Liver (tissue), 8 donors: ENCODE measurements at regions not wholly inside any gene's neighbourhood (a gene's known extent, or its start where the extent isn't known, plus 50 kb on each side); places are given as distances from the start of the nearest gene placed in this dataset.

Experiments
- DNase-seq: peaks from one replicate; pipeline ENCODE4 v3.0.0-alpha.2; 2017; ENCODE audit warnings: low spot score
- H3K27ac ChIP-seq, 2 donors: one replicate each; pipeline ENCODE4 v1.7.0; 2013; ENCODE audit warnings: inconsistent platforms in 2 of 2, low read length in 2 of 2, control low read depth in 1 of 2, low read depth in 1 of 2, mild to moderate bottlenecking in 1 of 2
- H3K27me3 ChIP-seq, 4 donors: one replicate each; pipeline versions ENCODE4 v1.6.1 to v1.7.0; 2013; ENCODE audit warnings: low read length in 3 of 4, inconsistent platforms in 1 of 4, mild to moderate bottlenecking in 1 of 4, moderate library complexity in 1 of 4; ENCODE audit not compliant: control insufficient read depth in 4 of 4, insufficient read depth in 4 of 4
- H3K36me3 ChIP-seq, 4 donors: one replicate each; pipeline versions ENCODE4 v1.6.1 to v1.7.0; 2013; ENCODE audit warnings: low read length in 3 of 4, mild to moderate bottlenecking in 3 of 4, low read depth in 1 of 4, moderate library complexity in 1 of 4; ENCODE audit not compliant: control insufficient read depth in 4 of 4, insufficient read depth in 3 of 4
- H3K4me1 ChIP-seq, 4 donors: one replicate each; pipeline versions ENCODE4 v1.6.1 to v1.7.0; 2013; ENCODE audit warnings: low read length in 3 of 4, mild to moderate bottlenecking in 3 of 4, moderate library complexity in 1 of 4; ENCODE audit not compliant: control insufficient read depth in 4 of 4, insufficient read depth in 4 of 4
- H3K4me3 ChIP-seq, 3 donors: one replicate each; pipeline versions ENCODE4 v1.6.1 to v1.7.0; 2013; ENCODE audit warnings: low read length in 3 of 3, control low read depth in 1 of 3, low read depth in 1 of 3, mild to moderate bottlenecking in 1 of 3
- H3K9ac ChIP-seq, 2 donors: one replicate each; pipeline ENCODE4 v1.7.0; 2013; ENCODE audit warnings: low read length in 2 of 2, mild to moderate bottlenecking in 2 of 2, moderate library complexity in 2 of 2, control low read depth in 1 of 2, low read depth in 1 of 2
- H3K9me3 ChIP-seq, 4 donors: one replicate each; pipeline versions ENCODE4 v1.6.1 to v1.7.0; 2013; ENCODE audit warnings: low read length in 3 of 4; ENCODE audit not compliant: control insufficient read depth in 4 of 4
- FOXA1 ChIP-seq: IDR thresholded peaks from 2 replicates; pipeline ENCODE4 v1.6.1; 2016; ENCODE audit warnings: antibody characterized with exemption
- FOXA2 ChIP-seq: IDR thresholded peaks from 2 replicates; pipeline ENCODE4 v1.6.1; 2016; ENCODE audit warnings: antibody characterized with exemption
- HNF4A ChIP-seq, 2 donors: conservative IDR thresholded peaks; 2 replicates each; pipeline ENCODE4 v1.6.1; 2016; ENCODE audit warnings: antibody characterized with exemption in 2 of 2, mild to moderate bottlenecking in 2 of 2
- HNF4G ChIP-seq: IDR thresholded peaks from 2 replicates; pipeline ENCODE4 v1.6.1; 2016; ENCODE audit warnings: antibody characterized with exemption
- JUND ChIP-seq, 2 donors: IDR thresholded peaks; 2 replicates each; pipeline ENCODE4 v1.6.1; 2016; ENCODE audit warnings: antibody characterized with exemption in 2 of 2
- RXRA ChIP-seq, 2 donors: IDR thresholded peaks; 2 replicates each; pipeline ENCODE4 v1.6.1; 2017 to 2018; ENCODE audit warnings: antibody characterized with exemption in 2 of 2, mild to moderate bottlenecking in 1 of 2
- TAF1 ChIP-seq: conservative IDR thresholded peaks from 2 replicates; pipeline ENCODE4 v1.6.1; 2016; ENCODE audit warnings: antibody characterized with exemption, mild to moderate bottlenecking
- YY1 ChIP-seq: IDR thresholded peaks from 2 replicates; pipeline ENCODE4 v1.6.1; 2016; ENCODE audit warnings: antibody characterized with exemption, mild to moderate bottlenecking
- WGBS: extraction: QIAGEN DNeasy Blood & Tissue Kit; methylation state at CpG from one replicate; pipeline ENCODE4 v1.1.7; 2013; 5-methylcytosine and 5-hydroxymethylcytosine counted together
- TF ChIP-seq, protein P1 (sequence below): fragments of 150-350 bp; IDR thresholded peaks from 2 replicates; pipeline ENCODE4 v1.5.1; 2017; ENCODE audit warnings: improper control_type of control experiment, low read depth, low read length; ENCODE audit not compliant: missing input control
- TF ChIP-seq, protein P2 (sequence below): IDR thresholded peaks from 2 replicates; pipeline ENCODE4 v1.6.1; 2016; ENCODE audit warnings: antibody characterized with exemption, mild to moderate bottlenecking
- TF ChIP-seq, protein P3 (sequence below): IDR thresholded peaks from 2 replicates; pipeline ENCODE4 v1.6.1; 2016; ENCODE audit warnings: antibody characterized with exemption
- donor health status: healthy.
- donor health status: healthy.
- donor health status: healthy.
- donor health status: healthy.
- donor health status: healthy.

DNA sequence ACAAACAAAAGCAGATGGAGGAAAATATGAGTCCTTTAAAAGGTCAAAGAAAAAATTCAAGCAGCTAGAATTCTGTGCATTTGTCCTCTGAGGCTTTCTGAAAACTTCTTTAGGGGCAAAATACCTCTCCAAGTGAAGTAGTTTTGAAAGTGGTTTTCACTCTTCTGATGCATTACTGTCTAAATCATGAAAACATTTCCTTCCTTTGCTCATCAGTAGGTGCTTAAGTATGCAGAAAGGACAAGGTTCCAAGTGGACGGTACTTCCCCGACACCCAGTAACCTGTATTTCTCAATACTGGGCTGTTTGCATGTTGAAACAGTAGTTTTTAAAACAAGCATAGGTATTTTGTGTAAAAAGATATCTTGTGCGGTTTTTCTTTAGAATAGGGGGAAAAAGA lies 189.1 kb upstream of the ERBB4 start:
- H3K9ac ChIP-seq: no peak overlapping the region
- no peak for TF ChIP-seq FOXA1
- no peaks in the 10 kb centered on the region for H3K36me3 ChIP-seq
- H3K4me1 ChIP-seq: no peaks in the 10 kb centered on the region
- H3K4me3 ChIP-seq: no peak overlapping the region
- DNase-seq: no peak
- H3K27ac ChIP-seq: no peak overlapping the region
- no peaks in the 10 kb centered on the region for H3K9me3 ChIP-seq
- WGBS: 48% methylated on average over 3 of the region's 3 CpGs
- no peaks in the 10 kb centered on the region for H3K27me3 ChIP-seq

DNA sequence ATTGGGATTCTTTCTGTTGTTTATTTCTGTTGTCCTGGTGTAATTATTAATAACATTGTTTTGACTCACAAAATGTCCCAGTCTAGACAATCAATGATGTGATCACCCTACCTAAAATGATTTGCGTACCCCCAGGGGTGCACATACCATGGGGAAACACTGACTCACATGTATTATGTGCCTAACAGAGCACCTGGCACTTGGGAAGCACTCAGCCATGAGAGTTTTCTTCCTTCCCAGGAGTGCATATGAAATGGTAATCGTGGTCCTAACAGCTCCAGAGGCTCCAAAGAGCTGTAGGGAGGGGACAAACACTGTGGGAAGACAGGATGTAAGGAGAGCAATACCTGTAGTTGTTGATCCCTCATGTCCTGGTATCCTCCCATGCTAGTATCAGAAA lies 187.8 kb upstream of the ERBB4 start:
- Histone ChIP-seq H3K4me1 (no peaks in the 10 kb centered on the region), H3K27ac (no peak overlapping the region), H3K9ac (no peak overlapping the region), H3K4me3 (no peak overlapping the region), H3K27me3 (no peaks in the 10 kb centered on the region), H3K36me3 (no peaks in the 10 kb centered on the region), H3K9me3 (no peaks in the 10 kb centered on the region)
- TF ChIP-seq JUND (IDR thresholded peaks at IDR 0.05): no peak
- no peak for TF ChIP-seq TAF1
- TF ChIP-seq HNF4A (conservative IDR thresholded peaks at IDR 0.05): no peak
- TF ChIP-seq FOXA2: no peak
- 58% methylated on average over 2 of the region's 2 CpGs for WGBS
- DNase-seq: no peak

DNA sequence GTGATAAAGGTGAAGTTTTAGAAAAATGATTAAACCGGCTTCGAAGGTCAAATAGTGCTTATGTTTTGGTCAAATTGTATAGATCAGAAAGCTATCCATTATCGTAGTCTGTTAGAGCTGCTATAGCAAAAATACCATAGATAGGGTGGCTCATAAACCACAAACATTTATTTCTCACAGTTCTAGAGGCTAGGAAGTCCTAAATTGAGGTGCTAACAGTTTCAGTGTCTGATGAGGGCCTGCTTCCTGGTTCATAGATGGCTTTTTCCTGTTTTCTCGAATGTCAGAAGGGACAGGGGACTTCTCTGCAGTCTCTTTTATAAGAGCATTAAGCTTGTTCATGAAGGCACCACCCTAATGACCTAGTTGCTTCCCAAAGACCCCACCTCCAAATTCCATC lies 186.6 kb upstream of the ERBB4 start:
- WGBS: 77% methylated on average over 4 of the region's 4 CpGs

DNA sequence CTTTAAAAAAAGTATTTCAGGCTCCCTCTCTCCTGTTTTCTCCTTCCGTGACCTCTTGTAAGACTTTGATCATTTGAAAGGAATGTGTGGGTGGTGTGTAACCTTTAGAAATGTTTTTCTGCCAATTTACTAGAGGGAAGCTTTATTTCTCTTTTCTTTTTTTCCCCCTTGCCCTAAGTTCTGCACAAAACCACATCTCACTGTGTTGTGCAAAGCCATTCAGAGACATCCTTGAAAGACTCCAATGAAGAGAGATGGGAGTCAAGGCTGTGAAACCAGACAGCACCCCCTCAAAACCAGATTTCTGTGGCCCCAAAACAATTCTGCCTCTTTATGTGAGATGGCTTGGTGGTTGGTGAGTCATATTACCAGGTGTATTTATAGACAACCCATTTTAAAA lies 184.6 kb upstream of the ERBB4 start:
- H3K9me3 ChIP-seq: no peaks in the 10 kb centered on the region
- H3K27ac ChIP-seq: no peak overlapping the region
- H3K4me3 ChIP-seq: no peak overlapping the region
- WGBS: 87% methylated on average over 1 of the region's 1 CpG
- H3K27me3 ChIP-seq: no peaks in the 10 kb centered on the region
- H3K36me3 ChIP-seq: no peaks in the 10 kb centered on the region
- H3K4me1 ChIP-seq: no peaks in the 10 kb centered on the region
- H3K9ac ChIP-seq: no peak overlapping the region
- no peak for DNase-seq
- TF ChIP-seq HNF4A (conservative IDR thresholded peaks at IDR 0.05): no peak
- no peak for TF ChIP-seq YY1
- TF ChIP-seq HNF4G: no peak
- TF ChIP-seq, protein P1, sequence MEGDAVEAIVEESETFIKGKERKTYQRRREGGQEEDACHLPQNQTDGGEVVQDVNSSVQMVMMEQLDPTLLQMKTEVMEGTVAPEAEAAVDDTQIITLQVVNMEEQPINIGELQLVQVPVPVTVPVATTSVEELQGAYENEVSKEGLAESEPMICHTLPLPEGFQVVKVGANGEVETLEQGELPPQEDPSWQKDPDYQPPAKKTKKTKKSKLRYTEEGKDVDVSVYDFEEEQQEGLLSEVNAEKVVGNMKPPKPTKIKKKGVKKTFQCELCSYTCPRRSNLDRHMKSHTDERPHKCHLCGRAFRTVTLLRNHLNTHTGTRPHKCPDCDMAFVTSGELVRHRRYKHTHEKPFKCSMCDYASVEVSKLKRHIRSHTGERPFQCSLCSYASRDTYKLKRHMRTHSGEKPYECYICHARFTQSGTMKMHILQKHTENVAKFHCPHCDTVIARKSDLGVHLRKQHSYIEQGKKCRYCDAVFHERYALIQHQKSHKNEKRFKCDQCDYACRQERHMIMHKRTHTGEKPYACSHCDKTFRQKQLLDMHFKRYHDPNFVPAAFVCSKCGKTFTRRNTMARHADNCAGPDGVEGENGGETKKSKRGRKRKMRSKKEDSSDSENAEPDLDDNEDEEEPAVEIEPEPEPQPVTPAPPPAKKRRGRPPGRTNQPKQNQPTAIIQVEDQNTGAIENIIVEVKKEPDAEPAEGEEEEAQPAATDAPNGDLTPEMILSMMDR: no peak
- TF ChIP-seq, protein P2, sequence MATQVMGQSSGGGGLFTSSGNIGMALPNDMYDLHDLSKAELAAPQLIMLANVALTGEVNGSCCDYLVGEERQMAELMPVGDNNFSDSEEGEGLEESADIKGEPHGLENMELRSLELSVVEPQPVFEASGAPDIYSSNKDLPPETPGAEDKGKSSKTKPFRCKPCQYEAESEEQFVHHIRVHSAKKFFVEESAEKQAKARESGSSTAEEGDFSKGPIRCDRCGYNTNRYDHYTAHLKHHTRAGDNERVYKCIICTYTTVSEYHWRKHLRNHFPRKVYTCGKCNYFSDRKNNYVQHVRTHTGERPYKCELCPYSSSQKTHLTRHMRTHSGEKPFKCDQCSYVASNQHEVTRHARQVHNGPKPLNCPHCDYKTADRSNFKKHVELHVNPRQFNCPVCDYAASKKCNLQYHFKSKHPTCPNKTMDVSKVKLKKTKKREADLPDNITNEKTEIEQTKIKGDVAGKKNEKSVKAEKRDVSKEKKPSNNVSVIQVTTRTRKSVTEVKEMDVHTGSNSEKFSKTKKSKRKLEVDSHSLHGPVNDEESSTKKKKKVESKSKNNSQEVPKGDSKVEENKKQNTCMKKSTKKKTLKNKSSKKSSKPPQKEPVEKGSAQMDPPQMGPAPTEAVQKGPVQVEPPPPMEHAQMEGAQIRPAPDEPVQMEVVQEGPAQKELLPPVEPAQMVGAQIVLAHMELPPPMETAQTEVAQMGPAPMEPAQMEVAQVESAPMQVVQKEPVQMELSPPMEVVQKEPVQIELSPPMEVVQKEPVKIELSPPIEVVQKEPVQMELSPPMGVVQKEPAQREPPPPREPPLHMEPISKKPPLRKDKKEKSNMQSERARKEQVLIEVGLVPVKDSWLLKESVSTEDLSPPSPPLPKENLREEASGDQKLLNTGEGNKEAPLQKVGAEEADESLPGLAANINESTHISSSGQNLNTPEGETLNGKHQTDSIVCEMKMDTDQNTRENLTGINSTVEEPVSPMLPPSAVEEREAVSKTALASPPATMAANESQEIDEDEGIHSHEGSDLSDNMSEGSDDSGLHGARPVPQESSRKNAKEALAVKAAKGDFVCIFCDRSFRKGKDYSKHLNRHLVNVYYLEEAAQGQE: no peak
- TF ChIP-seq, protein P3, sequence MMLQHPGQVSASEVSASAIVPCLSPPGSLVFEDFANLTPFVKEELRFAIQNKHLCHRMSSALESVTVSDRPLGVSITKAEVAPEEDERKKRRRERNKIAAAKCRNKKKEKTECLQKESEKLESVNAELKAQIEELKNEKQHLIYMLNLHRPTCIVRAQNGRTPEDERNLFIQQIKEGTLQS: no peak
- TF ChIP-seq FOXA2: no peak

More for the DNA sequence above, 186.6 kb upstream of the ERBB4 start:
- Histone ChIP-seq H3K9me3 (no peaks in the 10 kb centered on the region), H3K27me3 (no peaks in the 10 kb centered on the region), H3K9ac (no peak overlapping the region), H3K27ac (no peak overlapping the region), H3K4me1 (no peaks in the 10 kb centered on the region), H3K36me3 (no peaks in the 10 kb centered on the region), H3K4me3 (no peak overlapping the region)
- DNase-seq: no peak
- no peak for TF ChIP-seq RXRA (IDR thresholded peaks at IDR 0.05)
- no peak for TF ChIP-seq HNF4G
- no peak for TF ChIP-seq YY1
- no peak for TF ChIP-seq HNF4A (conservative IDR thresholded peaks at IDR 0.05)
